IMR-90 (cell line): ENCODE measurements at regions not wholly inside any gene's neighbourhood (a gene's known extent, or its start where the extent isn't known, plus 50 kb on each side); places are given as distances from the start of the nearest gene placed in this dataset.

Source experiments
- CEBPB ChIP-seq: IDR thresholded peaks from 2 replicates; pipeline ENCODE4 v1.6.1; 2012; ENCODE audit warnings: low read depth, low read length, improper control_type of control experiment
- POLR2A ChIP-seq: IDR thresholded peaks from 2 replicates; pipeline ENCODE4 v1.6.1; 2012; ENCODE audit warnings: mild to moderate bottlenecking, low read depth, low read length
- TF ChIP-seq, protein P1 (sequence below): conservative IDR thresholded peaks from 2 replicates; pipeline ENCODE4 v1.5.1; 2012; ENCODE audit warnings: mild to moderate bottlenecking, low read depth, low read length, improper control_type of control experiment

DNA sequence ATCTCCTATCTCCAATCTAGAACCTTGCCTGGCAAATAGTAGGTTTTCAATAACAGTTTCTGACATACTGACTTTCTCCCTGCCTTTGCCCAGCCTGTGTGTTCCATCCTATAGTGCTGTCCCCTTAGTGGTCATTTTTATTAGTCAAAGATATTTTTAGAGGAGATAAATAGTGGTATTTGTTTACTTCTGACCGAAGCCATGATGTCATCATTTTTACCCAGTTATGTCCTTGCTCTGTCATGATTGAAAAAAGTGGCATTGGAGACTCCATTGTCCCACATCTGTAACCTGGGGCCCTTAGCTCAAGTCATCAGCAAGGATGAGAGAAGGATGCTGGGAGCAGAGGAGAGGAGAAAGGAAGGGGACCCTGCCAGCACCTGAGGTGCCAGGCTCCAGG lies 80.6 kb upstream of the ATP2B2 start:
- TF ChIP-seq, protein P1, sequence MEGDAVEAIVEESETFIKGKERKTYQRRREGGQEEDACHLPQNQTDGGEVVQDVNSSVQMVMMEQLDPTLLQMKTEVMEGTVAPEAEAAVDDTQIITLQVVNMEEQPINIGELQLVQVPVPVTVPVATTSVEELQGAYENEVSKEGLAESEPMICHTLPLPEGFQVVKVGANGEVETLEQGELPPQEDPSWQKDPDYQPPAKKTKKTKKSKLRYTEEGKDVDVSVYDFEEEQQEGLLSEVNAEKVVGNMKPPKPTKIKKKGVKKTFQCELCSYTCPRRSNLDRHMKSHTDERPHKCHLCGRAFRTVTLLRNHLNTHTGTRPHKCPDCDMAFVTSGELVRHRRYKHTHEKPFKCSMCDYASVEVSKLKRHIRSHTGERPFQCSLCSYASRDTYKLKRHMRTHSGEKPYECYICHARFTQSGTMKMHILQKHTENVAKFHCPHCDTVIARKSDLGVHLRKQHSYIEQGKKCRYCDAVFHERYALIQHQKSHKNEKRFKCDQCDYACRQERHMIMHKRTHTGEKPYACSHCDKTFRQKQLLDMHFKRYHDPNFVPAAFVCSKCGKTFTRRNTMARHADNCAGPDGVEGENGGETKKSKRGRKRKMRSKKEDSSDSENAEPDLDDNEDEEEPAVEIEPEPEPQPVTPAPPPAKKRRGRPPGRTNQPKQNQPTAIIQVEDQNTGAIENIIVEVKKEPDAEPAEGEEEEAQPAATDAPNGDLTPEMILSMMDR: no peak
- TF ChIP-seq POLR2A: no peak
- no peak for TF ChIP-seq CEBPB
